Keratinocyte (primary cell): ENCODE measurements at regions not wholly inside any gene's neighbourhood (a gene's known extent, or its start where the extent isn't known, plus 50 kb on each side); places are given as distances from the start of the nearest gene placed in this dataset.

Experiments
- EZH2 ChIP-seq: IDR thresholded peaks from one replicate; pipeline ENCODE4 v1.6.1; 2012; ENCODE audit warnings: inconsistent platforms, mild to moderate bottlenecking, low read length, moderate library complexity
- TF ChIP-seq, protein P1 (sequence below), 3 experiments: IDR thresholded peaks in 1 of 3; conservative IDR thresholded peaks in 1 of 3; optimal IDR thresholded peaks in 1 of 3; 2 replicates in 2 of 3; 3 replicates in 1 of 3; pipeline versions ENCODE3 to v1.5.1; 2011; ENCODE audit warnings: low read length in 3 of 3, mild to moderate bottlenecking in 3 of 3, moderate library complexity in 2 of 3, control low read depth in 1 of 3, inconsistent platforms in 1 of 3; ENCODE audit not compliant: insufficient read depth in 2 of 3; ENCODE audit errors: extremely low read depth in 1 of 3

DNA sequence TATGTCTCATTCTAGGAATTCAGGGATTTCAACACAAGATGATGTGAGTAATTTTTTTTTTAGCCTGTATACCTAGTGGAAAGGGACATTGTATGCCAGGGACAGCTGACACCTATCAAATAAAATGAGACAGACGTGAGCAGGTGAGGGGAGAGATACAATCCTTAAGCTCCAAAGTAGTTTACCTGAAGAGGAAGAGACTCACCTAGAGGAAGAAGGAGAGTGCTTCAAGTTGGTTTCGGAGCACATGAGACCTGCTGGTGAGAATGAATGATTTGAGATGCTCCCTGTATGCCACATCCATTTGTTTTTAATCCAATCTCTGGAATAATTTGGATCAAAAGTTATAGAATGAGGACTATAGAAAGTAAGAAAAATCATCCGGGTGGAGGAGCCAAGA, 915.4 kb upstream of the FBXO33 start:
- TF ChIP-seq, protein P1, sequence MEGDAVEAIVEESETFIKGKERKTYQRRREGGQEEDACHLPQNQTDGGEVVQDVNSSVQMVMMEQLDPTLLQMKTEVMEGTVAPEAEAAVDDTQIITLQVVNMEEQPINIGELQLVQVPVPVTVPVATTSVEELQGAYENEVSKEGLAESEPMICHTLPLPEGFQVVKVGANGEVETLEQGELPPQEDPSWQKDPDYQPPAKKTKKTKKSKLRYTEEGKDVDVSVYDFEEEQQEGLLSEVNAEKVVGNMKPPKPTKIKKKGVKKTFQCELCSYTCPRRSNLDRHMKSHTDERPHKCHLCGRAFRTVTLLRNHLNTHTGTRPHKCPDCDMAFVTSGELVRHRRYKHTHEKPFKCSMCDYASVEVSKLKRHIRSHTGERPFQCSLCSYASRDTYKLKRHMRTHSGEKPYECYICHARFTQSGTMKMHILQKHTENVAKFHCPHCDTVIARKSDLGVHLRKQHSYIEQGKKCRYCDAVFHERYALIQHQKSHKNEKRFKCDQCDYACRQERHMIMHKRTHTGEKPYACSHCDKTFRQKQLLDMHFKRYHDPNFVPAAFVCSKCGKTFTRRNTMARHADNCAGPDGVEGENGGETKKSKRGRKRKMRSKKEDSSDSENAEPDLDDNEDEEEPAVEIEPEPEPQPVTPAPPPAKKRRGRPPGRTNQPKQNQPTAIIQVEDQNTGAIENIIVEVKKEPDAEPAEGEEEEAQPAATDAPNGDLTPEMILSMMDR (optimal IDR thresholded peaks at IDR 0.05 in 1 of 3, IDR thresholded peaks at IDR 0.05 in 1 of 3, conservative IDR thresholded peaks at IDR 0.05 in 1 of 3; ENCODE audit: extremely low read depth in 1 of 3, insufficient read depth in 2 of 3, low read length in 3 of 3): no peak
- no peak for TF ChIP-seq EZH2
